ENCODE measurements at regions not wholly inside any gene's neighbourhood (a gene's known extent, or its start where the extent isn't known, plus 50 kb on each side); places are given as distances from the start of the nearest gene placed in this dataset.

DNA sequence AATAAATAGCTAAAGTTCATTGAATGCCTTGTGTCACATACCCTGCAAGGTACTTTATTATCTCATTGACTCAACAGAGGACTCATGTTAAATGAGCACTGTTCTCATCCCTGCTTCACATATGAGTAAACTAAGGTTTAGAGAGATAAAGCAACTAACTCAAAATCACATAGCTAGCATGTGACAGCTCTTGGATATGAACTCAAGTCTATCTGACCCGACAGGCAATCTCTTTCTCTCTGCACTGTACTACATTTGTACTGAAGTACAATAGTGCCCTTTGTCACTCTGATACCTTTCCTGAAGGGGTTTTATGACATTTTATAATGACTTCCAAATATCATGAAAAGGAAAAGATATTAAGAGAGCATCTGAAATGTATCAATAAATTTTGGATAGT, 297.5 kb upstream of the UBE2E3 start:
- no peak for DNase-seq (ENCODE audit: extremely low read depth, low read depth)
- no peak overlapping the region for H3K4me3 ChIP-seq (replicated peaks; ENCODE audit: low read depth, low read length)
- TF ChIP-seq, protein P1, sequence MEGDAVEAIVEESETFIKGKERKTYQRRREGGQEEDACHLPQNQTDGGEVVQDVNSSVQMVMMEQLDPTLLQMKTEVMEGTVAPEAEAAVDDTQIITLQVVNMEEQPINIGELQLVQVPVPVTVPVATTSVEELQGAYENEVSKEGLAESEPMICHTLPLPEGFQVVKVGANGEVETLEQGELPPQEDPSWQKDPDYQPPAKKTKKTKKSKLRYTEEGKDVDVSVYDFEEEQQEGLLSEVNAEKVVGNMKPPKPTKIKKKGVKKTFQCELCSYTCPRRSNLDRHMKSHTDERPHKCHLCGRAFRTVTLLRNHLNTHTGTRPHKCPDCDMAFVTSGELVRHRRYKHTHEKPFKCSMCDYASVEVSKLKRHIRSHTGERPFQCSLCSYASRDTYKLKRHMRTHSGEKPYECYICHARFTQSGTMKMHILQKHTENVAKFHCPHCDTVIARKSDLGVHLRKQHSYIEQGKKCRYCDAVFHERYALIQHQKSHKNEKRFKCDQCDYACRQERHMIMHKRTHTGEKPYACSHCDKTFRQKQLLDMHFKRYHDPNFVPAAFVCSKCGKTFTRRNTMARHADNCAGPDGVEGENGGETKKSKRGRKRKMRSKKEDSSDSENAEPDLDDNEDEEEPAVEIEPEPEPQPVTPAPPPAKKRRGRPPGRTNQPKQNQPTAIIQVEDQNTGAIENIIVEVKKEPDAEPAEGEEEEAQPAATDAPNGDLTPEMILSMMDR (IDR thresholded peaks at IDR 0.05; ENCODE audit: low read depth, low read length, missing control alignments) = no peak

DNA sequence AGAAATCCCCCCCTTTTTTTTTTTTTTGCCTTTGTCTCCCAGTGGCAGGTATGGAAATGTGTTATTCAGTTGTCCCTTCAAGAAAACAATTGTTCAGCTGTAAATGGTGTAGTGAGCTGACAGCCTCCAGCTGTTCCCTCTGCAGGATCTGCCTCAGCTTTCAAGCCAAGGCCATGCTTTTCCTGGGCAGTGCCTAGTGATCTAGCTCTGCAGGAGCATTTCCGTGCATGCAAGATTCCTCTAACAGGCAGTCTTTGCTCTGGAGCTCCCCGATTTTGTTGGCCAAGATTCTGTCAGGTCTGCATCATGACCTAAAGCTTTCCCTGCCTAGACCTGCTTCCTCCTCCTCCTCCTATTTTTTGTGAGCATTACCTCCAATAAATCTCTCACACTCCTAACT, 300.7 kb upstream of the UBE2E3 start:
- no peak overlapping the region for H3K4me3 ChIP-seq (replicated peaks; ENCODE audit: low read depth, low read length)
- no peak for DNase-seq (ENCODE audit: extremely low read depth, low read depth)
- TF ChIP-seq, protein P1 (IDR thresholded peaks at IDR 0.05; ENCODE audit: low read depth, low read length, missing control alignments) = no peak

DNA sequence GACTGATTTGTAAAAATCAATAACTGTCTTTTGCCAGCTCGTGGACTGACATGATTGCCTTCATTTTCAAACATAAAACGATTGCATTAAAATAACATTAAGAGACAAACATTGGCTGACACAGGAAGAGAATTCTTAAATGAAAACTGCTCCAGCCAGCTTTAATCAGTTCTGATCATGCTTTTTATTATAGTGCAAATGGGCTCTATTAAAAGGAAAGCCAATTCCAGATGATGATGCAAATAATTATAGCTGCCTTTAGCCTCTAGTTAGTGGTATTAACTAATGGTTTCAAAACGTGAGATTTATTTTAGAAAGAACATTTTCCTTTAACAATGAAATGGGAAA, 301.8 kb upstream of the UBE2E3 start:
- DNase-seq (ENCODE audit: extremely low read depth, low read depth) = no peak
- no peak overlapping the region for H3K4me3 ChIP-seq (replicated peaks; ENCODE audit: low read depth, low read length)
- TF ChIP-seq, protein P1 (IDR thresholded peaks at IDR 0.05; ENCODE audit: low read depth, low read length, missing control alignments) = no peak

DNA sequence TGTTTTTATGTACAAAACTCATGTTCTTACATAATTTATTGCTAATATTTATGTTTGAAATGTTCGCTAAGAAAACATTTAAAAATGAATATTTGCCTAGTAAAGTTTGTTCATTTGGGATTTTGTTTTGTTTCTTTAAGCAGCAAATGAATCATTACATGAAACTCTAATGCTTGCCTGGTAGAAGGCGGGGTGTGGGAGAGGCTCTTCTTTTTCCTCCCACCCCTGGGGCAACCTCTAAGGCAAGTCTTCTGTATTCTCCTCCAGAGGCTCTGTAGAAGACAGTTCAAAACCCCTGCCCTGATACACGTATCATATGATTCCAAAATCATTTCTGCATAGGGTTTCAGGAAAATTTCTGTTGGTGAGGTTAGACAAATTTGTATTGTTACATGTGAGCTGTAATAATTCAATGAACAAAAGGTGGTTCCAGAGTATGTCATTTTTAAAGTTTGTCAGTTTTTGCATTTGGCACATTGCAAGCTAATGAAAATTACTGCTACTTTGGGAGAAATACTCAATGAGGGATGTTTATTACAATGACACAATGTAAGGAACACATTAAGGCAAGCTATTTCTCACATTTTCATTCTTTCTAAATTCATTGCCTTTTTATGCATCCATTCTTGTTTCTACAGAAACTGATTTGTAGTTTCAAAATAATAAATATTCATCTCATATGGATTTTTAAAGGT, 302.3 kb upstream of the UBE2E3 start:
- no peak overlapping the region for H3K4me3 ChIP-seq (replicated peaks; ENCODE audit: low read depth, low read length)
- TF ChIP-seq, protein P1 (IDR thresholded peaks at IDR 0.05; ENCODE audit: low read depth, low read length, missing control alignments) = no peak
- DNase-seq (ENCODE audit: extremely low read depth, low read depth) = no peak

DNA sequence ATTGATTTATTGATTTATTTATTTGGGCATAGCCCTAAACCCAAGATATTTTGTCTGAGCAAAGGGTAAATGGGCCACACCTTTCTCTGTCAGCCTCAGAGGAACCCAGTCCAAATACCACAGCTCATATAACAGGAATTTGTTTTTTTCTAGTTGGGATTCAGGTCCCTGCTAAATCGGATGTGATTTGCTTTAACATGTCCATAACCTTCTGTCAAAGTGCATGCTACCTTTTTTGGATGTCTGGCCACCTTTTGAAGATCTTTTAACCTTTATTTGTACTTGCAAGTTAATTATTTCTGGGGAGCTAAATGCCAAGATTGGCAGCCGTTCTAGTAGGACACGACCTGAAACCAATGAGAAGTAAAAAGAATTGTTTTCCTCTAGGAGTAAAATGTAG, 303.2 kb upstream of the UBE2E3 start:
- H3K4me3 ChIP-seq (replicated peaks; ENCODE audit: low read depth, low read length) = no peak overlapping the region
- no peak for DNase-seq (ENCODE audit: extremely low read depth, low read depth)
- TF ChIP-seq, protein P1 (IDR thresholded peaks at IDR 0.05; ENCODE audit: low read depth, low read length, missing control alignments) = no peak

DNA sequence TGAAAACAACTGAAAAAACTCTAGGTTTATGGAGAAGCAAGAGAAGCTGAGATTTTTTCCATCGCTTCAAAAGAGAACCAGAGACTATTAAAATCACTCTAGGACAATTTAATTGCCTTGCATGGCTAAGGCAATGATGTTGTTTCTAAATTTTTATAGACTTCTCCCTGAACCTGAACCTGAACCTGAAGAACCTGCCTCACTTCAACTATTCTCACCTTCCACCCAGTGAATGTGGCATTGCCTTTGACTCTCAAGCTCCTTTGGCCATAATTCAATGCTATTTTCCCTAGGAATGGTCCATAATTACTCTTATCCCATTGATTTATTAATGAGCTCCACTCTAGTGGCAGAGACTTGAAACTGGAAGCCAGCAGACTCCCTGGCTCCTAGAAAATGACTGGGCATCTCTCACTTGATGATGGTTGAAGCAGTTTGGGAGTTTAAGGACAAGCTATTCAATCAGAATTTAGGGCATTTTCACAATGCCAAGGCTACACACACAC, 303.8 kb upstream of the UBE2E3 start:
- H3K4me3 ChIP-seq (replicated peaks; ENCODE audit: low read depth, low read length) = no peak overlapping the region
- no peak for DNase-seq (ENCODE audit: extremely low read depth, low read depth)
- TF ChIP-seq, protein P1 (IDR thresholded peaks at IDR 0.05; ENCODE audit: low read depth, low read length, missing control alignments) = no peak

DNA sequence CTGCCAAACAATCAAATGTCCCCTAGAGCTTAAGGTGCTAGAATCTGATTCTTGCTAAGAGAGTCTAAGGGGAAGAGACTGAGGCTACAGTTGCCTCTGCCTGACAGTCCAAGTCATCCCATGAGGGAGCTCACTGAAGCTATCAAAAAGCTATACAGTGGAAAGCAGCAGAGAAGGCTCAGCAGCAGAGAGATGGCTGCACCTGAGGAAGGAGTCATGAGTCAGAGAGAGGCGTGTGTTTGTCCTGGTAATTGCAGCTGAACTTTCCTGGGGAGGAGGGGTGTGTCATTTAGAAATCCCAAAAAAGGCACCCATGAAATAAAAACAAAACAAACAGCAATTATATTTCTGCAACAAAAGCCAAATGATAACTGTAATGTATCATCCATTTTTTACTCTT, 305.2 kb upstream of the UBE2E3 start:
- TF ChIP-seq, protein P1 (IDR thresholded peaks at IDR 0.05; ENCODE audit: low read depth, low read length, missing control alignments) = no peak
- H3K4me3 ChIP-seq (replicated peaks; ENCODE audit: low read depth, low read length) = no peak overlapping the region
- DNase-seq (ENCODE audit: extremely low read depth, low read depth) = no peak

Data from HFF-Myc (cell line).